ENCODE measurements at regions not wholly inside any gene's neighbourhood (a gene's known extent, or its start where the extent isn't known, plus 50 kb on each side); places are given as distances from the start of the nearest gene placed in this dataset.

GRCh38 chr16:55136356-55137150 lies 187.4 kb upstream of the IRX6 start:
- no peak overlapping the region for H3K27ac Mint-ChIP-seq
- TF ChIP-seq, protein P1, sequence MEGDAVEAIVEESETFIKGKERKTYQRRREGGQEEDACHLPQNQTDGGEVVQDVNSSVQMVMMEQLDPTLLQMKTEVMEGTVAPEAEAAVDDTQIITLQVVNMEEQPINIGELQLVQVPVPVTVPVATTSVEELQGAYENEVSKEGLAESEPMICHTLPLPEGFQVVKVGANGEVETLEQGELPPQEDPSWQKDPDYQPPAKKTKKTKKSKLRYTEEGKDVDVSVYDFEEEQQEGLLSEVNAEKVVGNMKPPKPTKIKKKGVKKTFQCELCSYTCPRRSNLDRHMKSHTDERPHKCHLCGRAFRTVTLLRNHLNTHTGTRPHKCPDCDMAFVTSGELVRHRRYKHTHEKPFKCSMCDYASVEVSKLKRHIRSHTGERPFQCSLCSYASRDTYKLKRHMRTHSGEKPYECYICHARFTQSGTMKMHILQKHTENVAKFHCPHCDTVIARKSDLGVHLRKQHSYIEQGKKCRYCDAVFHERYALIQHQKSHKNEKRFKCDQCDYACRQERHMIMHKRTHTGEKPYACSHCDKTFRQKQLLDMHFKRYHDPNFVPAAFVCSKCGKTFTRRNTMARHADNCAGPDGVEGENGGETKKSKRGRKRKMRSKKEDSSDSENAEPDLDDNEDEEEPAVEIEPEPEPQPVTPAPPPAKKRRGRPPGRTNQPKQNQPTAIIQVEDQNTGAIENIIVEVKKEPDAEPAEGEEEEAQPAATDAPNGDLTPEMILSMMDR (IDR thresholded peaks at IDR 0.05; ENCODE audit: unreplicated experiment), result no peak
- H3K27me3 Mint-ChIP-seq (ENCODE audit: low read depth), result peaks cover 23% of the 10 kb centered on the region
- DNase-seq (ENCODE audit: low spot score in 2 of 2, unreplicated experiment in 2 of 2), result no peak
- H3K4me1 Mint-ChIP-seq, result no peaks in the 10 kb centered on the region
- H3K9me3 Mint-ChIP-seq, result peaks cover 5% of the 10 kb centered on the region
- H3K4me3 Mint-ChIP-seq, result no peak overlapping the region
- no peaks in the 10 kb centered on the region for H3K36me3 Mint-ChIP-seq

DNA sequence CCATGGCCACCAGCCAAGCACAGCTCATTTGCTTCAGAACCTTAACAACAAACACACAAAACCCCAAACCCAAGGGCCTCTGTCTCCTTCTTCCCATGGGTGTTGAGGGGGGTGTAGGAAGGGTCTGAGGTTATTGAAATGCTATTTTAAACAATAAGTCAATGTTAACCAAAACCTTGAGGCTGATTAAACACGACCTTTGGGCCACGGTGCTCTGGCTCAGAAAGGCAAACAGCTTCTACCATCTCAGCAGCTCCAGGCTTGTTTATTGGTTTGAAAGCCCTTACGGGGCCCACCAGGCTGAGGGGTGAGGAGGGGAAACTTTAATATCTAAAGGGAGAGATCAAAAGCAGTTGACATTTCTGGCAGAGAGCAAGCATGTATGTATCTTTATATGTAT lies 185.7 kb upstream of the IRX6 start:
- TF ChIP-seq, protein P1 (IDR thresholded peaks at IDR 0.05; ENCODE audit: unreplicated experiment), result no peak
- H3K4me1 Mint-ChIP-seq, result no peaks in the 10 kb centered on the region
- H3K4me3 Mint-ChIP-seq, result no peak overlapping the region
- H3K27ac Mint-ChIP-seq, result no peak overlapping the region
- peaks cover 24% of the 10 kb centered on the region for H3K27me3 Mint-ChIP-seq (ENCODE audit: low read depth)
- DNase-seq (ENCODE audit: low spot score in 2 of 2, unreplicated experiment in 2 of 2), result no peak
- peaks cover 5% of the 10 kb centered on the region for H3K9me3 Mint-ChIP-seq
- no peaks in the 10 kb centered on the region for H3K36me3 Mint-ChIP-seq

DNA sequence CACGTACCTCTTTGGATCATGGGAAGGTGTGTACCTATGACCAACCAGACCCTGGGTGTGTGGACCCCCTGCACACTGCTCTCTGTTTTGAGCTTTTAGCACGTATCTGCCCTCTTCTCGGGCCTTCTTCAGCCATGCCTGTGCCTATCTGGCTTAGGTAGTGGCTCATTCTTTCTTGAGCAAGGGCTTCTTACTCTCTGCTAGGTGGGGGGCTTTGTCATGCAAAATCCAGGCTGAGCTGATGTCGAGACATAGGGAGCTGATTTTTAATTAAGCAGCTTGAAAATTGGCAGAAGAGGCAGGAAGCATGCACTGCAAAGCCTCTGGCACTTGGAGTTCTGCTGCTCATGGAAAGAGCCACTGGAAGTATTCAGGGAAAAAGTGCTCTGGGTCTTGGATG lies 181.6 kb upstream of the IRX6 start:
- H3K4me3 Mint-ChIP-seq, result no peak overlapping the region
- H3K36me3 Mint-ChIP-seq, result no peaks in the 10 kb centered on the region
- peaks cover 22% of the 10 kb centered on the region for H3K27me3 Mint-ChIP-seq (ENCODE audit: low read depth)
- DNase-seq (ENCODE audit: low spot score in 2 of 2, unreplicated experiment in 2 of 2), result no peak
- TF ChIP-seq, protein P1 (IDR thresholded peaks at IDR 0.05; ENCODE audit: unreplicated experiment), result no peak
- no peaks in the 10 kb centered on the region for H3K9me3 Mint-ChIP-seq
- H3K4me1 Mint-ChIP-seq, result peaks cover 3% of the 10 kb centered on the region
- no peak overlapping the region for H3K27ac Mint-ChIP-seq

- no peak overlapping the region for H3K4me3 Mint-ChIP-seq
- peaks cover 3% of the 10 kb centered on the region for H3K4me1 Mint-ChIP-seq
- H3K27me3 Mint-ChIP-seq (ENCODE audit: low read depth), result peaks cover 7% of the 10 kb centered on the region
- peaks cover 7% of the 10 kb centered on the region for H3K9me3 Mint-ChIP-seq
- no peak for DNase-seq (ENCODE audit: low spot score in 2 of 2, unreplicated experiment in 2 of 2)
- TF ChIP-seq, protein P1 (IDR thresholded peaks at IDR 0.05; ENCODE audit: unreplicated experiment), result no peak
- H3K27ac Mint-ChIP-seq, result no peak overlapping the region
- no peaks in the 10 kb centered on the region for H3K36me3 Mint-ChIP-seq
Measured at GRCh38 chr16:55144651-55145050, 179.4 kb upstream of the IRX6 start.

DNA sequence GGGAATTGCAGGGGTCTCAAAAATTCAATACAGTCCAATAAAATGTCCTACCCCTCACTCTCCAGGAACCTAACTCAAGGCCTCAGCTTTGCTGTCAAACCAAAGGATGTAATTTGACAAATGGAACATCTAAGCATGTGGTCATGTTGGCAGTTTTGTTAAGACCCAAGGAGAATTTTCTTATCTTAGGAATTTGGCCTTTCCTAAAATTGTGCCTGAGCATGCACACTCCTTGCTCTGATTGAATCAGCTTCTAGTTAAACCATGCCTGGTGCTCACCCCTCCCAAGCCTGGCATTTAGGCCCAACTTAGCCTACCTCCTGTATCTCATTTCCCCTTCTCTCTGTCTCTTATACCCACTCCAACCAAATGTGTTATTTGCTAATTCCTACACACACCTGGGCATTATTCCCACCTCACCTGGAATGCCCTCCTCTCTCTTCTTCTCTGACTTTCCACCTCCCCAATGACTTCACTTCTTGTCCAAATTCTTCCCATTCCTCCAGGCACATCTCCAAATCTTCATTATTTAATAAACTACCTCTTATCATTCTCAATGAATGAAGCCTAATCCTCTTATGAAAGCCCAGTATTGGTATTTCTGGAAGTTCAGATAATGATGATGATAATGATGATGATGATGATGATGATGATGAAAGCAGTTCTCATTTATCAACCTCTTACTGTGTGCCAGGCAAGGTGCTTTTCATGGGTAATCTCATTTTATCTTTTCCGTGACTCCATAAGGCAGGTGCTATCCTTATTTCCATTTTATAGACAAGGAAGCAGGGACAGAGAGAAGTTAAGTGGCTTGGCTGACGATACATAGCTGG lies 178.0 kb upstream of the IRX6 start:
- no peak overlapping the region for H3K27ac Mint-ChIP-seq
- H3K4me1 Mint-ChIP-seq, result peaks cover 3% of the 10 kb centered on the region
- H3K36me3 Mint-ChIP-seq, result no peaks in the 10 kb centered on the region
- no peak overlapping the region for H3K4me3 Mint-ChIP-seq
- TF ChIP-seq, protein P1 (IDR thresholded peaks at IDR 0.05; ENCODE audit: unreplicated experiment), result no peak
- H3K9me3 Mint-ChIP-seq, result peaks cover 7% of the 10 kb centered on the region
- DNase-seq (ENCODE audit: low spot score in 2 of 2, unreplicated experiment in 2 of 2), result no peak
- H3K27me3 Mint-ChIP-seq (ENCODE audit: low read depth), result peaks cover 2% of the 10 kb centered on the region
